Mucosa of descending colon (tissue), 3 donors: ENCODE measurements at regions not wholly inside any gene's neighbourhood (a gene's known extent, or its start where the extent isn't known, plus 50 kb on each side); places are given as distances from the start of the nearest gene placed in this dataset.

Source experiments
- ATAC-seq: fragments of 200-7000 bp; cut with Tn5 transposase; one replicate; pipeline ENCODE4 v1.9.1; 2020; ENCODE audit warnings: mild to moderate bottlenecking, moderate library complexity
- DNase-seq, 3 donors: peaks; one replicate each; pipeline ENCODE4 v3.0.0-alpha.2; 2020
- H3K36me3 ChIP-seq: fragments of 200-600 bp; one replicate; pipeline ENCODE4 v1.8.0; 2021; ENCODE audit warnings: low read depth, mild to moderate bottlenecking
- H3K4me1 ChIP-seq: fragments of 200-600 bp; one replicate; pipeline ENCODE4 v1.8.0; 2021; ENCODE audit warnings: low read depth, mild to moderate bottlenecking
- H3K4me3 ChIP-seq: fragments of 200-600 bp; one replicate; pipeline ENCODE4 v1.8.0; 2021; ENCODE audit warnings: mild to moderate bottlenecking
- H3K9me3 ChIP-seq: fragments of 200-600 bp; one replicate; pipeline ENCODE4 v1.8.0; 2021; ENCODE audit warnings: mild to moderate bottlenecking
- CTCF ChIP-seq: fragments of 200-600 bp; IDR thresholded peaks from one replicate; pipeline ENCODE4 v1.8.0; 2022; ENCODE audit warnings: antibody characterized with exemption, mild to moderate bottlenecking
- intact Hi-C, 2 donors: fragments of 100-400 bp; cut with DNase I in 1 of 2; cut with micrococcal nuclease in 1 of 2; formaldehyde crosslinking; loops; one replicate each; pipeline versions ENCODE4 v1.11.0 to v1.11.1; 2022; cut with DNase I, micrococcal nuclease
- donor health status: DM: no; HTN: no; CAD: no; lungs with moderate emphysema.
- donor health status: DM: no; HTN: no; CAD: no.
- donor health status: DM: no; HTN: yes; CAD: no.

GRCh38 chr5:75928992-75929391 lies 154.2 kb upstream of the SV2C start:
- no peaks in the 10 kb centered on the region for H3K4me1 ChIP-seq
- ATAC-seq (no peak), DNase-seq (no peak)
- H3K4me3 ChIP-seq: no peak overlapping the region
- no peaks in the 10 kb centered on the region for H3K36me3 ChIP-seq
- no peak for TF ChIP-seq CTCF
- intact Hi-C loops: no loop called here
- H3K9me3 ChIP-seq: no peaks in the 10 kb centered on the region

- Histone ChIP-seq H3K9me3 (no peaks in the 10 kb centered on the region), H3K4me3 (no peak overlapping the region), H3K36me3 (no peaks in the 10 kb centered on the region), H3K4me1 (no peaks in the 10 kb centered on the region)
- TF ChIP-seq CTCF: no peak
- ATAC-seq (peak; percentile 53), DNase-seq (no peak)
- intact Hi-C loops: no loop called here
Observed at GRCh38 chr5:75922480-75922879, 160.7 kb upstream of the SV2C start.

- Histone ChIP-seq H3K4me1 (no peaks in the 10 kb centered on the region), H3K36me3 (no peaks in the 10 kb centered on the region), H3K4me3 (no peak overlapping the region), H3K9me3 (no peaks in the 10 kb centered on the region)
- DNase-seq (no peak), ATAC-seq (no peak)
- intact Hi-C loops: no loop called here
- TF ChIP-seq CTCF: no peak
Observed at GRCh38 chr5:75921011-75921410, 162.2 kb upstream of the SV2C start.

GRCh38 chr5:75916144-75916543 lies 167.0 kb upstream of the SV2C start:
- DNase-seq: no peak
- Histone ChIP-seq H3K9me3 (no peaks in the 10 kb centered on the region), H3K36me3 (no peaks in the 10 kb centered on the region), H3K4me3 (no peak overlapping the region), H3K4me1 (no peaks in the 10 kb centered on the region)
- intact Hi-C loops: no loop called here
- no peak for TF ChIP-seq CTCF
- no peak for ATAC-seq

- no peak overlapping the region for H3K4me3 ChIP-seq
- intact Hi-C loops: no loop called here
- no peak for ATAC-seq
- no peaks in the 10 kb centered on the region for H3K36me3 ChIP-seq
- no peaks in the 10 kb centered on the region for H3K9me3 ChIP-seq
- no peaks in the 10 kb centered on the region for H3K4me1 ChIP-seq
- TF ChIP-seq CTCF: no peak
- DNase-seq: peak in 1 of 3 donors; percentile 4
Observed at GRCh38 chr5:75909223-75909622, 174.0 kb upstream of the SV2C start.

- DNase-seq: no peak
- Histone ChIP-seq H3K9me3 (no peaks in the 10 kb centered on the region), H3K4me3 (no peak overlapping the region), H3K36me3 (no peaks in the 10 kb centered on the region), H3K4me1 (no peaks in the 10 kb centered on the region)
- no peak for TF ChIP-seq CTCF
- intact Hi-C loops: no loop called here
- no peak for ATAC-seq
Observed at GRCh38 chr5:75907651-75908050, 175.5 kb upstream of the SV2C start.
